GM10266 (cell line): ENCODE measurements at regions not wholly inside any gene's neighbourhood (a gene's known extent, or its start where the extent isn't known, plus 50 kb on each side); places are given as distances from the start of the nearest gene placed in this dataset.

ENCODE experiments used
- DNase-seq: peaks from one replicate; pipeline ENCODE4 v3.0.0; 2012; ENCODE audit errors: extremely low spot score
- TF ChIP-seq, protein P1 (sequence below): IDR thresholded peaks from 2 replicates; pipeline ENCODE4 v1.5.1; 2012; ENCODE audit warnings: mild to moderate bottlenecking, low read depth; ENCODE audit not compliant: control insufficient read depth, insufficient read depth; ENCODE audit errors: missing control alignments

DNA sequence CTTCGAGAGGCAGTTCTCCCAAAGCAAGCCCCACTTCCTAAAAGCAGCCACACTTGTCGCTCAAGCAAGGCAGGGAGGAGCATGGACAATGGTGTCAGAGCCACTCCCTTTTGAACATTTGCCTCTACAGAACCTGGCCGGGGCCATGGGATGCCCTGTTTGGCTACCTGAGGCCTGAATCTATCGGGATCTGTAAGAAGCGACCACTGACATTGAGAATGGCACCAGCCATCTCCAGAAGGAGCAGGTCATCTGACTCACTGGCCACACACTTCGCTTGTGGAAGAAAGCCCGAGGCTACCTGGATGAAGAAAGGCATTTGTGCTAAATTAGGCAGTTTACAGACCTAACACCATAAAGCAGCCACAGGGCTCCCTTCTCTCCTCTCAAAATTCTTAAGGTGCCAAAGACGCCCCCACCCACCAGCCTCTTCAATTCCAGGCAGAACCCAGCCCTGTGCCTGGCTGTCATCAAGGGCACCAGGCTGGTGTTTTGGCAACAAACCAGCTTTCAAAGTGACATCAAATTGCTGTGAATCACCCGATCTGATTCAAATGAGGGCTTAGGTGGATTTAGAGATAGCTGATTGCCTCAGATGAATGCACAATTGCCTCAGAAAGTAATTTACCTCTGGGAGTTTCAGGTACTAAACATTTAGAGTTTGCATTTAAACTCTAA lies 104.8 kb downstream of the ETS2 start:
- no peak for DNase-seq
- TF ChIP-seq, protein P1, sequence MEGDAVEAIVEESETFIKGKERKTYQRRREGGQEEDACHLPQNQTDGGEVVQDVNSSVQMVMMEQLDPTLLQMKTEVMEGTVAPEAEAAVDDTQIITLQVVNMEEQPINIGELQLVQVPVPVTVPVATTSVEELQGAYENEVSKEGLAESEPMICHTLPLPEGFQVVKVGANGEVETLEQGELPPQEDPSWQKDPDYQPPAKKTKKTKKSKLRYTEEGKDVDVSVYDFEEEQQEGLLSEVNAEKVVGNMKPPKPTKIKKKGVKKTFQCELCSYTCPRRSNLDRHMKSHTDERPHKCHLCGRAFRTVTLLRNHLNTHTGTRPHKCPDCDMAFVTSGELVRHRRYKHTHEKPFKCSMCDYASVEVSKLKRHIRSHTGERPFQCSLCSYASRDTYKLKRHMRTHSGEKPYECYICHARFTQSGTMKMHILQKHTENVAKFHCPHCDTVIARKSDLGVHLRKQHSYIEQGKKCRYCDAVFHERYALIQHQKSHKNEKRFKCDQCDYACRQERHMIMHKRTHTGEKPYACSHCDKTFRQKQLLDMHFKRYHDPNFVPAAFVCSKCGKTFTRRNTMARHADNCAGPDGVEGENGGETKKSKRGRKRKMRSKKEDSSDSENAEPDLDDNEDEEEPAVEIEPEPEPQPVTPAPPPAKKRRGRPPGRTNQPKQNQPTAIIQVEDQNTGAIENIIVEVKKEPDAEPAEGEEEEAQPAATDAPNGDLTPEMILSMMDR = no peak

DNA sequence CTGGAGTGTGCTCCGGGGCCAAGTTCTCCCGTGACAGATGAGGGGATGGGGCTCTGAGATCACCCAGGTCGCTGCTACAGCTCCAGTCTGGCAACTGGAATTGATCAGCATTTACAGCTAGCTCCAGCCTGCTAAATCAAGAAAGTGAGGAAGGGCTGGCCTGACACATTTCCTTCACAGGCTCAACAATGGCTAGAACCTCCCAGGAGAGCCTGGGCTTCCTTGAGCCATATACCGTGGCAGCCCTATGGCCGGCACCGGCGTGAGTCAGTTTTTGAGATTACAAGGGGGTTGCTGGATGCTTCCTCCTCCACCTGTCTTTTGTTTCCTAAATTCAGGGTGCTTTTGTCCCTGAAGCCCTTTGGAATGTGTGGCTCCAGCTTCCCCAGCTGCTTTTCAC lies 104.2 kb downstream of the ETS2 start:
- TF ChIP-seq, protein P1 = no peak
- no peak for DNase-seq

DNA sequence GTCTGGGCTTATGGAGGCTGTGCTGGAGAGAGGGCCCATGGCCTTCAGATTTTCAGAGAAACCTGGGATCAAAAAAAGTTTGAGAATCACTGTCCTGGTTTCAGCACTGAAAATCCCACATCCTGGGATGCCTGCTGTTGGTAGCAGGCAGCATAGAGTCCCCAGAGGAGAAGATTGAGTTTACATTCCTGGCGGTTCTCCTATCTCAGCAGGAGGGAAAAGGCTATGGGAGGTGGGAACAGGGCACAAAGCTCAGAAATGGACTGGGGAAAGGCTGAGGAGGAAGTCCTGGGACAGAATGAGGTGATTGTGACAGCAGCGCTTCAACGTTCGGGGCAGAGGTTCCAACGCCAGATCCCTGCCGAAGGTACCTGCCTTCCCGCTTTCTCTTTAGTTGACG lies 103.4 kb downstream of the ETS2 start:
- TF ChIP-seq, protein P1 = no peak
- DNase-seq = no peak

DNA sequence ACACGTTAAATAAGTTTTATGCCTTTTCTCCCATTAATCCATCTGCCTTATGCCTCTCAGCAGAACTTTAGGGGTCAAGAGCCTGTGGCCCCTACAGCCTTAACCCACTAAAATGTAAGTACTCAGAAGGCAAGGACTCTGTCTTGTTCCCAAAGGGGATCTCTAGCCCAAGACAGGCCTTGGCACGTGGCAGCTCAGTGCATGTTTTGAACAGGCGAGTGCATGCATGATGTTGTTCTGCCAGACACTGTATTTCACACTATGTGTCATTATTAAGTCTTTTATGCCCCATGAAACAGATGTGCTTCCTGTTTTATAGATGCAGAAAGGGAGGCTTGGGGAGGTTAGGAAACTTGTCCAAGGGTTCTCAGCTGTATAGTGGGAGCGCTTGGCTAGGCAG lies 102.8 kb downstream of the ETS2 start:
- DNase-seq = no peak
- TF ChIP-seq, protein P1 = no peak

DNA sequence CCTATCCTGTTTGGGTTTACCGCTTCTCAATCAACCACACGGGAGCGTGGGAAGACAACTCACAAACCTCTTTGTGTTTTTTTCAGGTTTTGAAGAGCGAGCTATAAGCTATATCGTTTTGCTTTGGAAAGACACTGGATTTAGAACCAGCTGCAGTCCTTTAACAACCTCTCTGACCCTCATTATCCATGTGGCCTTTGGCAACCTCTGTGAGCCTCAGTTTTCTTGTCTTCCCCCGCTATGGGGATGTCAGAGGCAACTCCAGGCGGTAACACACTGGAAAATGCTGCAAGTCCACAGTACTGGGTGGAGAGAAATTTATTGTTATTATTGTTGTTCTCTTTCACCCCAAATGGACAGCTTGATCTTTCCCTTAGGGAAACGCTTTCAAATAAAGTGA lies 100.0 kb downstream of the ETS2 start:
- TF ChIP-seq, protein P1 = no peak
- no peak for DNase-seq

DNA sequence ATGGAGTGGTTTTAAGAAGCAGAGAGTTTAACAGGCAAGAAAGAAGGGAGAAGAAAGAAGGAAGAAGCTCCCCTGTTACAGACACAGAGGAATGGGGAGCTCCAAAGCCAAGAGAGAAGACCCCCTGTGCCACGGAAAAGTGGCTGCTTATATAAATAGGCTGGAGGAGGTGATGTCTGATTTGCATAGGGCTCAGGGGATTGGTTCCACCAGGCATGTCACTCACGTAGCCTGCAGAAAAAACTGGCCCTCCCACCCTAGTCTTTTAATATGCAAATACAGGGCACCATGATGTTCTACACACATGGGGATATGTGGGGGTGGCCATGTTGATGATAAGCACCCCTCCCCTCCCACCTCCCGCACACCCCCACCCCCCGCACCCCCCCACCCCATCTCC lies 99.6 kb downstream of the ETS2 start:
- TF ChIP-seq, protein P1 = no peak
- no peak for DNase-seq

DNA sequence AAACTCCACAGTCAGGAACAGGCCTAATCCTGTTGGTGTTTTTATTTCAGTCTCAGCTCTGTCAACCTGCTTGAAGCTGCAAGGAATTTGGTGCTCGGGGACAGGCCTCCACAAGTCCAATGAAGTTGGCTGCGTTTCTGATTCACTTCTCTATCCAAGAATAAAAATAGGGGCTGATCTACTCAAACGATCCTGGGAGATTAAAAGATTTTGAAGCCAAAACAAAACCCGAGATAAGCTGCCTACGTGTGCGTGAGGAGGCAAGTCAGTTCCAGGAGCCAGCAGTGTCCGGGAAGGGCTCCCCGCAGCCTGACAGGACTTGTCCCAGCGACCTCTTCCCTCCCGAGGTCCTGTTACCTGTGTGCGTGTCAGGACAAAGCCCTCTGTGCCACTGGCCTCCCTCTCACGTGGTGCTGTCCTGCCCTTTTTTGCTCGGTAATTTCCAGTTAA lies 98.0 kb downstream of the ETS2 start:
- TF ChIP-seq, protein P1 = no peak
- no peak for DNase-seq
